GM23338 (cell line): ENCODE measurements at regions not wholly inside any gene's neighbourhood (a gene's known extent, or its start where the extent isn't known, plus 50 kb on each side); places are given as distances from the start of the nearest gene placed in this dataset.

Experiments used
- CREB1 ChIP-seq: fragments of 250-450 bp; sonication (Bioruptor Pico); IDR thresholded peaks from 2 replicates; pipeline ENCODE4 v1.5.0; 2020; ENCODE audit warnings: low read depth, mild to moderate bottlenecking, moderate library complexity
- EZH2 ChIP-seq: fragments of 200-600 bp; sonication (generic); IDR thresholded peaks from one replicate; pipeline ENCODE4 v1.8.0; 2017; ENCODE audit warnings: antibody characterized with exemption, mild to moderate bottlenecking, low read depth; ENCODE audit not compliant: unreplicated experiment
- EZH2phosphoT487 ChIP-seq: fragments of 200-600 bp; sonication (generic); IDR thresholded peaks from one replicate; pipeline ENCODE4 v1.8.1; 2018; ENCODE audit warnings: antibody characterized with exemption; ENCODE audit not compliant: unreplicated experiment
- JUNB ChIP-seq: IDR thresholded peaks from one replicate; pipeline ENCODE4 v1.6.1; 2016; ENCODE audit warnings: antibody characterized with exemption; ENCODE audit not compliant: unreplicated experiment
- POLR2AphosphoS5 ChIP-seq: IDR thresholded peaks from 2 replicates; pipeline ENCODE4 v1.6.1; 2016; ENCODE audit warnings: antibody characterized with exemption, low read depth
- REST ChIP-seq: IDR thresholded peaks from one replicate; pipeline ENCODE4 v1.6.1; 2018; ENCODE audit warnings: antibody characterized with exemption; ENCODE audit not compliant: unreplicated experiment
- STAT1 ChIP-seq: IDR thresholded peaks from one replicate; pipeline ENCODE4 v1.6.1; 2016; ENCODE audit warnings: antibody characterized with exemption; ENCODE audit not compliant: unreplicated experiment
- ZNF114 ChIP-seq: fragments of 250-450 bp; sonication (Bioruptor Pico); IDR thresholded peaks from 2 replicates; pipeline ENCODE4 v1.5.0; 2020; ENCODE audit warnings: mild to moderate bottlenecking, moderate library complexity
- ZNF331 ChIP-seq: fragments of 250-450 bp; sonication (Bioruptor Pico); IDR thresholded peaks from 2 replicates; pipeline ENCODE4 v1.5.0; 2020; ENCODE audit warnings: low read depth, mild to moderate bottlenecking, moderate library complexity
- TF ChIP-seq, protein P1 (sequence below), 2 experiments: fragments of 200-600 bp in 1 of 2; sonication (generic) in 1 of 2; conservative IDR thresholded peaks; 2 replicates each; pipeline versions ENCODE4 v1.5.1 to v1.6.1; 2016 to 2017; ENCODE audit warnings: antibody characterized with exemption in 2 of 2, low read depth in 2 of 2, mild to moderate bottlenecking in 2 of 2, moderate library complexity in 1 of 2
- TF ChIP-seq, protein P2 (sequence below): IDR thresholded peaks from 2 replicates; pipeline ENCODE4 v1.6.1; 2016; ENCODE audit warnings: antibody characterized with exemption
- TF ChIP-seq, protein P3 (sequence below): fragments of 250-450 bp; sonication (Bioruptor Pico); IDR thresholded peaks from 2 replicates; pipeline ENCODE4 v1.5.0; 2020; ENCODE audit warnings: mild to moderate bottlenecking, moderate library complexity

GRCh38 chr5:173825215-173825865 is 62.8 kb upstream of the CPEB4 start:
- TF ChIP-seq, protein P1, sequence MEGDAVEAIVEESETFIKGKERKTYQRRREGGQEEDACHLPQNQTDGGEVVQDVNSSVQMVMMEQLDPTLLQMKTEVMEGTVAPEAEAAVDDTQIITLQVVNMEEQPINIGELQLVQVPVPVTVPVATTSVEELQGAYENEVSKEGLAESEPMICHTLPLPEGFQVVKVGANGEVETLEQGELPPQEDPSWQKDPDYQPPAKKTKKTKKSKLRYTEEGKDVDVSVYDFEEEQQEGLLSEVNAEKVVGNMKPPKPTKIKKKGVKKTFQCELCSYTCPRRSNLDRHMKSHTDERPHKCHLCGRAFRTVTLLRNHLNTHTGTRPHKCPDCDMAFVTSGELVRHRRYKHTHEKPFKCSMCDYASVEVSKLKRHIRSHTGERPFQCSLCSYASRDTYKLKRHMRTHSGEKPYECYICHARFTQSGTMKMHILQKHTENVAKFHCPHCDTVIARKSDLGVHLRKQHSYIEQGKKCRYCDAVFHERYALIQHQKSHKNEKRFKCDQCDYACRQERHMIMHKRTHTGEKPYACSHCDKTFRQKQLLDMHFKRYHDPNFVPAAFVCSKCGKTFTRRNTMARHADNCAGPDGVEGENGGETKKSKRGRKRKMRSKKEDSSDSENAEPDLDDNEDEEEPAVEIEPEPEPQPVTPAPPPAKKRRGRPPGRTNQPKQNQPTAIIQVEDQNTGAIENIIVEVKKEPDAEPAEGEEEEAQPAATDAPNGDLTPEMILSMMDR (conservative IDR thresholded peaks at IDR 0.05; ENCODE audit: low read depth in 2 of 2): no peak
- no peak for TF ChIP-seq JUNB
- TF ChIP-seq EZH2: no peak
- TF ChIP-seq POLR2AphosphoS5: no peak
- TF ChIP-seq STAT1: no peak
- no peak for TF ChIP-seq EZH2phosphoT487
- no peak for TF ChIP-seq REST
- TF ChIP-seq ZNF114: no peak
- no peak for TF ChIP-seq CREB1 (CRISPR knock-in tag)
- no peak for TF ChIP-seq ZNF331 (CRISPR knock-in tag)
- TF ChIP-seq, protein P2, sequence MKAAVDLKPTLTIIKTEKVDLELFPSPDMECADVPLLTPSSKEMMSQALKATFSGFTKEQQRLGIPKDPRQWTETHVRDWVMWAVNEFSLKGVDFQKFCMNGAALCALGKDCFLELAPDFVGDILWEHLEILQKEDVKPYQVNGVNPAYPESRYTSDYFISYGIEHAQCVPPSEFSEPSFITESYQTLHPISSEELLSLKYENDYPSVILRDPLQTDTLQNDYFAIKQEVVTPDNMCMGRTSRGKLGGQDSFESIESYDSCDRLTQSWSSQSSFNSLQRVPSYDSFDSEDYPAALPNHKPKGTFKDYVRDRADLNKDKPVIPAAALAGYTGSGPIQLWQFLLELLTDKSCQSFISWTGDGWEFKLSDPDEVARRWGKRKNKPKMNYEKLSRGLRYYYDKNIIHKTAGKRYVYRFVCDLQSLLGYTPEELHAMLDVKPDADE: no peak
- TF ChIP-seq, protein P3, sequence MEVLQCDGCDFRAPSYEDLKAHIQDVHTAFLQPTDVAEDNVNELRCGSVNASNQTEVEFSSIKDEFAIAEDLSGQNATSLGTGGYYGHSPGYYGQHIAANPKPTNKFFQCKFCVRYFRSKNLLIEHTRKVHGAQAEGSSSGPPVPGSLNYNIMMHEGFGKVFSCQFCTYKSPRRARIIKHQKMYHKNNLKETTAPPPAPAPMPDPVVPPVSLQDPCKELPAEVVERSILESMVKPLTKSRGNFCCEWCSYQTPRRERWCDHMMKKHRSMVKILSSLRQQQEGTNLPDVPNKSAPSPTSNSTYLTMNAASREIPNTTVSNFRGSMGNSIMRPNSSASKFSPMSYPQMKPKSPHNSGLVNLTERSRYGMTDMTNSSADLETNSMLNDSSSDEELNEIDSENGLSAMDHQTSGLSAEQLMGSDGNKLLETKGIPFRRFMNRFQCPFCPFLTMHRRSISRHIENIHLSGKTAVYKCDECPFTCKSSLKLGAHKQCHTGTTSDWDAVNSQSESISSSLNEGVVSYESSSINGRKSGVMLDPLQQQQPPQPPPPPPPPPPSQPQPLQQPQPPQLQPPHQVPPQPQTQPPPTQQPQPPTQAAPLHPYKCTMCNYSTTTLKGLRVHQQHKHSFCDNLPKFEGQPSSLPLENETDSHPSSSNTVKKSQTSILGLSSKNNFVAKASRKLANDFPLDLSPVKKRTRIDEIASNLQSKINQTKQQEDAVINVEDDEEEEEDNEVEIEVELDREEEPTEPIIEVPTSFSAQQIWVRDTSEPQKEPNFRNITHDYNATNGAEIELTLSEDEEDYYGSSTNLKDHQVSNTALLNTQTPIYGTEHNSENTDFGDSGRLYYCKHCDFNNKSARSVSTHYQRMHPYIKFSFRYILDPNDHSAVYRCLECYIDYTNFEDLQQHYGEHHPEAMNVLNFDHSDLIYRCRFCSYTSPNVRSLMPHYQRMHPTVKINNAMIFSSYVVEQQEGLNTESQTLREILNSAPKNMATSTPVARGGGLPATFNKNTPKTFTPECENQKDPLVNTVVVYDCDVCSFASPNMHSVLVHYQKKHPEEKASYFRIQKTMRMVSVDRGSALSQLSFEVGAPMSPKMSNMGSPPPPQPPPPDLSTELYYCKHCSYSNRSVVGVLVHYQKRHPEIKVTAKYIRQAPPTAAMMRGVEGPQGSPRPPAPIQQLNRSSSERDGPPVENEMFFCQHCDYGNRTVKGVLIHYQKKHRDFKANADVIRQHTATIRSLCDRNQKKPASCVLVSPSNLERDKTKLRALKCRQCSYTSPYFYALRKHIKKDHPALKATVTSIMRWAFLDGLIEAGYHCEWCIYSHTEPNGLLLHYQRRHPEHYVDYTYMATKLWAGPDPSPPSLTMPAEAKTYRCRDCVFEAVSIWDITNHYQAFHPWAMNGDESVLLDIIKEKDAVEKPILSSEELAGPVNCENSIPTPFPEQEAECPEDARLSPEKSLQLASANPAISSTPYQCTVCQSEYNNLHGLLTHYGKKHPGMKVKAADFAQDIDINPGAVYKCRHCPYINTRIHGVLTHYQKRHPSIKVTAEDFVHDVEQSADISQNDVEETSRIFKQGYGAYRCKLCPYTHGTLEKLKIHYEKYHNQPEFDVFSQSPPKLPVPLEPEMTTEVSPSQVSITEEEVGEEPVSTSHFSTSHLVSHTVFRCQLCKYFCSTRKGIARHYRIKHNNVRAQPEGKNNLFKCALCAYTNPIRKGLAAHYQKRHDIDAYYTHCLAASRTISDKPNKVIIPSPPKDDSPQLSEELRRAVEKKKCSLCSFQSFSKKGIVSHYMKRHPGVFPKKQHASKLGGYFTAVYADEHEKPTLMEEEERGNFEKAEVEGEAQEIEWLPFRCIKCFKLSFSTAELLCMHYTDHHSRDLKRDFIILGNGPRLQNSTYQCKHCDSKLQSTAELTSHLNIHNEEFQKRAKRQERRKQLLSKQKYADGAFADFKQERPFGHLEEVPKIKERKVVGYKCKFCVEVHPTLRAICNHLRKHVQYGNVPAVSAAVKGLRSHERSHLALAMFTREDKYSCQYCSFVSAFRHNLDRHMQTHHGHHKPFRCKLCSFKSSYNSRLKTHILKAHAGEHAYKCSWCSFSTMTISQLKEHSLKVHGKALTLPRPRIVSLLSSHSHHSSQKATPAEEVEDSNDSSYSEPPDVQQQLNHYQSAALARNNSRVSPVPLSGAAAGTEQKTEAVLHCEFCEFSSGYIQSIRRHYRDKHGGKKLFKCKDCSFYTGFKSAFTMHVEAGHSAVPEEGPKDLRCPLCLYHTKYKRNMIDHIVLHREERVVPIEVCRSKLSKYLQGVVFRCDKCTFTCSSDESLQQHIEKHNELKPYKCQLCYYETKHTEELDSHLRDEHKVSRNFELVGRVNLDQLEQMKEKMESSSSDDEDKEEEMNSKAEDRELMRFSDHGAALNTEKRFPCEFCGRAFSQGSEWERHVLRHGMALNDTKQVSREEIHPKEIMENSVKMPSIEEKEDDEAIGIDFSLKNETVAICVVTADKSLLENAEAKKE (CRISPR knock-in tag): no peak
